KG1 (cell line): ENCODE measurements at regions not wholly inside any gene's neighbourhood (a gene's known extent, or its start where the extent isn't known, plus 50 kb on each side); places are given as distances from the start of the nearest gene placed in this dataset.

Source experiments
- DNase-seq: peaks from one replicate; lab custom pipeline; 2025; lab: John Stamatoyannopoulos, UW

- DNase-seq, result no peak
These were observed 104.5 kb downstream of the CYP26A1 start for GRCh38 chr10:93178226-93178625.

- DNase-seq, result no peak
These were observed 106.8 kb downstream of the CYP26A1 start for GRCh38 chr10:93180482-93180931.

- DNase-seq, result no peak
These were observed 107.8 kb downstream of the CYP26A1 start for GRCh38 chr10:93181271-93182048.

- no peak for DNase-seq
These were observed 108.3 kb downstream of the CYP26A1 start for GRCh38 chr10:93182049-93182327.

GRCh38 chr10:93182790-93183189, 109.1 kb downstream of the CYP26A1 start:
- DNase-seq, result no peak

GRCh38 chr10:93186653-93187052, 113.0 kb downstream of the CYP26A1 start:
- DNase-seq, result no peak

GRCh38 chr10:93189944-93190343, 116.3 kb downstream of the CYP26A1 start:
- DNase-seq, result no peak

GRCh38 chr10:93190372-93190771, 116.7 kb downstream of the CYP26A1 start:
- peak; percentile 10 for DNase-seq

- DNase-seq, result no peak
These were observed 120.2 kb downstream of the CYP26A1 start for GRCh38 chr10:93193906-93194305.

GRCh38 chr10:93198401-93199131, 124.9 kb downstream of the CYP26A1 start:
- no peak for DNase-seq

GRCh38 chr10:93199191-93199751, 125.6 kb downstream of the CYP26A1 start:
- peak; percentile 12 for DNase-seq

- no peak for DNase-seq
These were observed 131.1 kb downstream of the CYP26A1 start for GRCh38 chr10:93204494-93205485.

GRCh38 chr10:93206652-93207051, 133.0 kb downstream of the CYP26A1 start:
- no peak for DNase-seq

- no peak for DNase-seq
These were observed 135.2 kb downstream of the CYP26A1 start for GRCh38 chr10:93208717-93209464.

GRCh38 chr10:93211991-93212390, 138.3 kb downstream of the CYP26A1 start:
- DNase-seq, result no peak

GRCh38 chr10:93215312-93215711, 141.6 kb downstream of the CYP26A1 start:
- no peak for DNase-seq

- DNase-seq, result no peak
These were observed 142.8 kb downstream of the CYP26A1 start for GRCh38 chr10:93216341-93216985.

GRCh38 chr10:93218386-93218785, 144.7 kb downstream of the CYP26A1 start:
- no peak for DNase-seq

GRCh38 chr10:93219347-93219746, 145.7 kb downstream of the CYP26A1 start:
- DNase-seq, result no peak

- DNase-seq, result no peak
These were observed 146.8 kb downstream of the CYP26A1 start for GRCh38 chr10:93220296-93221170.
